Omental fat pad (tissue), 3 donors: ENCODE measurements at regions not wholly inside any gene's neighbourhood (a gene's known extent, or its start where the extent isn't known, plus 50 kb on each side); places are given as distances from the start of the nearest gene placed in this dataset.
"Not testable (repeated sequence)": the region's sequence is repeated elsewhere in the genome, so short reads cannot be mapped to it uniquely, and the experiment has no call there.

Experiments used
- ATAC-seq: fragments of 150-250 bp; one replicate; pipeline ENCODE4 v1.9.1; 2016; ENCODE audit warnings: mild to moderate bottlenecking, moderate library complexity; ENCODE audit not compliant: low FRiP score
- DNase-seq: peaks from one replicate; pipeline ENCODE4 v3.0.0-alpha.2; 2019; ENCODE audit warnings: low spot score
- CTCF ChIP-seq, 3 donors: fragments of 450-650 bp; IDR thresholded peaks; one replicate each; pipeline ENCODE4 v1.5.1; 2016 to 2017; ENCODE audit warnings: antibody characterized with exemption in 3 of 3, mild to moderate bottlenecking in 3 of 3, moderate library complexity in 2 of 3

- no peak for TF ChIP-seq CTCF (IDR thresholded peaks at IDR 0.05)
- DNase-seq (no peak), ATAC-seq (no peak)
These were observed 260.8 kb upstream of the AMIGO2 start for GRCh38 chr12:47340411-47341015.

- DNase-seq (no peak), ATAC-seq (no peak)
- TF ChIP-seq CTCF (IDR thresholded peaks at IDR 0.05) = no peak
These were observed 257.8 kb upstream of the AMIGO2 start for GRCh38 chr12:47337581-47337980.

GRCh38 chr12:47333271-47333858 lies 253.6 kb upstream of the AMIGO2 start:
- ATAC-seq, DNase-seq: not testable (repeated sequence)

- no peak for DNase-seq
- ATAC-seq = no peak
- TF ChIP-seq CTCF (IDR thresholded peaks at IDR 0.05) = no peak
These were observed 249.2 kb upstream of the AMIGO2 start for GRCh38 chr12:47328831-47329545.

- no peak for ATAC-seq
- no peak for TF ChIP-seq CTCF (IDR thresholded peaks at IDR 0.05)
These were observed 246.4 kb upstream of the AMIGO2 start for GRCh38 chr12:47326190-47326589.

GRCh38 chr12:47323802-47324201 lies 244.0 kb upstream of the AMIGO2 start:
- no peak for TF ChIP-seq CTCF (IDR thresholded peaks at IDR 0.05)

More at GRCh38 chr12:47326190-47326589, 246.4 kb upstream of the AMIGO2 start:
- DNase-seq = no peak

GRCh38 chr12:47321436-47321835 lies 241.7 kb upstream of the AMIGO2 start:
- no peak for TF ChIP-seq CTCF (IDR thresholded peaks at IDR 0.05)
- ATAC-seq (no peak), DNase-seq (no peak)

More at GRCh38 chr12:47323802-47324201, 244.0 kb upstream of the AMIGO2 start:
- no peak for ATAC-seq
- no peak for DNase-seq
